B cell (primary cell): ENCODE measurements at regions not wholly inside any gene's neighbourhood (a gene's known extent, or its start where the extent isn't known, plus 50 kb on each side); places are given as distances from the start of the nearest gene placed in this dataset.

Experiments used
- ATAC-seq: fragments of 200-7000 bp; cut with Tn5 transposase; one replicate; pipeline ENCODE4 v1.10.0; 2021; ENCODE audit warnings: low read depth, mild to moderate bottlenecking, moderate number of reproducible peaks, moderate library complexity
- CTCF ChIA-PET: fragments of 350-600 bp; sonication (Branson Sonifier 250); formaldehyde crosslinking; loops from one replicate; lab custom pipeline; 2021; ENCODE audit warnings: antibody characterized with exemption, inconsistent platforms; lab: Charles Lee
- POLR2A ChIA-PET: fragments of 350-600 bp; sonication (Branson Sonifier 250); formaldehyde crosslinking; loops from one replicate; lab custom pipeline; 2021; ENCODE audit warnings: antibody characterized with exemption; lab: Charles Lee
- DNase-seq: peaks from one replicate; pipeline ENCODE4 v3.0.0; 2013
- H2AFZ ChIP-seq: 2 replicates; pipeline ENCODE4 v1.6.1; 2012; ENCODE audit warnings: mild to moderate bottlenecking, low read depth, low read length; ENCODE audit not compliant: insufficient read depth, poor library complexity, severe bottlenecking
- H3K27ac ChIP-seq, 2 donors: 1 replicate in 1 of 2; 2 replicates in 1 of 2; pipeline ENCODE4 v1.5.1; 2012 to 2013; ENCODE audit warnings: low read length in 2 of 2, mild to moderate bottlenecking in 2 of 2, moderate library complexity in 1 of 2
- H3K27me3 ChIP-seq, 4 experiments: fragments of 200-600 bp in 1 of 4; sonication (generic) in 1 of 4; replicated peaks in 1 of 4; 1 replicate in 2 of 4; 2 replicates in 2 of 4; pipeline versions ENCODE4 v1.6.1 to v1.7.0; 2013 to 2016; ENCODE audit warnings: low read length in 3 of 4, mild to moderate bottlenecking in 2 of 4, mixed read lengths in 1 of 4, moderate library complexity in 1 of 4; ENCODE audit not compliant: insufficient read depth in 4 of 4, control insufficient read depth in 3 of 4; ENCODE audit errors: control extremely low read depth in 1 of 4
- H3K36me3 ChIP-seq, 2 experiments: replicated peaks in 1 of 2; 1 replicate in 1 of 2; 2 replicates in 1 of 2; pipeline versions ENCODE4 v1.6.1 to v1.7.1; 2013; ENCODE audit warnings: low read length in 1 of 2; ENCODE audit not compliant: insufficient read depth in 2 of 2, control insufficient read depth in 1 of 2; ENCODE audit errors: control extremely low read depth in 1 of 2, extremely low read depth in 1 of 2
- H3K4me1 ChIP-seq, 2 donors: fragments of 200-600 bp in 1 of 2; sonication (generic) in 1 of 2; 1 replicate in 1 of 2; 2 replicates in 1 of 2; pipeline versions ENCODE4 v1.5.1 to v1.6.1; 2013 to 2017; ENCODE audit warnings: low read length in 2 of 2; ENCODE audit not compliant: control insufficient read depth in 2 of 2, insufficient read depth in 2 of 2
- H3K4me2 ChIP-seq: replicated peaks from 2 replicates; pipeline ENCODE3; 2012; ENCODE audit warnings: mild to moderate bottlenecking, low read depth, low read length; ENCODE audit not compliant: poor library complexity, severe bottlenecking
- H3K4me3 ChIP-seq, 5 experiments: fragments of 200-600 bp in 1 of 5; sonication (generic) in 1 of 5; 1 replicate in 3 of 5; 2 replicates in 2 of 5; pipeline versions ENCODE4 v1.5.1 to v1.7.0; 2011 to 2016; ENCODE audit warnings: low read length in 4 of 5, mild to moderate bottlenecking in 4 of 5, low read depth in 2 of 5, control low read depth in 1 of 5, moderate library complexity in 1 of 5; ENCODE audit not compliant: insufficient read depth in 1 of 5; ENCODE audit errors: control extremely low read depth in 1 of 5, extremely low read depth in 1 of 5
- H3K79me2 ChIP-seq: fragments of 200-600 bp; sonication (generic); one replicate; pipeline ENCODE4 v1.6.0; 2016; ENCODE audit warnings: low read length; ENCODE audit not compliant: control insufficient read depth, insufficient read depth
- H3K9ac ChIP-seq: fragments of 200-600 bp; sonication (generic); 2 replicates; pipeline ENCODE4 v1.6.1; 2017; ENCODE audit warnings: mild to moderate bottlenecking, low read length, moderate library complexity
- H3K9me3 ChIP-seq, 3 donors: one replicate each; pipeline versions ENCODE4 v1.6.1 to v1.7.1; 2013; ENCODE audit warnings: low read length in 2 of 3; ENCODE audit not compliant: control insufficient read depth in 2 of 3, insufficient read depth in 1 of 3; ENCODE audit errors: control extremely low read depth in 1 of 3
- H4K20me1 ChIP-seq: 2 replicates; pipeline ENCODE4 v1.6.0; 2012; ENCODE audit warnings: mild to moderate bottlenecking, low read length; ENCODE audit not compliant: insufficient read depth, control insufficient read depth, poor library complexity, severe bottlenecking
- H3K27ac Mint-ChIP-seq: one replicate; pipeline ENCODE4 v1.8.0; 2021; ENCODE audit warnings: mixed read lengths
- H3K27me3 Mint-ChIP-seq: one replicate; pipeline ENCODE4 v1.8.0; 2021; ENCODE audit warnings: mixed read lengths
- H3K4me1 Mint-ChIP-seq: one replicate; pipeline ENCODE4 v1.8.0; 2021; ENCODE audit warnings: mixed read lengths
- H3K4me3 Mint-ChIP-seq: one replicate; pipeline ENCODE4 v1.8.0; 2021; ENCODE audit warnings: mixed read lengths
- H3K9me3 Mint-ChIP-seq: one replicate; pipeline ENCODE4 v1.8.0; 2022; ENCODE audit warnings: mixed read lengths; ENCODE audit not compliant: insufficient read depth
- CTCF ChIP-seq: fragments of 200-600 bp; IDR thresholded peaks from one replicate; pipeline ENCODE4 v1.8.0; 2022; ENCODE audit warnings: antibody characterized with exemption, mild to moderate bottlenecking
- EZH2 ChIP-seq: IDR thresholded peaks from 2 replicates; pipeline ENCODE4 v1.6.1; 2012; ENCODE audit warnings: borderline replicate concordance, low read depth, mild to moderate bottlenecking, moderate library complexity, low read length; ENCODE audit not compliant: insufficient read depth, poor library complexity, severe bottlenecking
- WGBS: methylation state at CpG from one replicate; pipeline ENCODE4 v1.1.5; 2013; ENCODE audit warnings: missing lambda C conversion rate; ENCODE audit not compliant: insufficient coverage; 5-methylcytosine and 5-hydroxymethylcytosine counted together
- intact Hi-C: fragments of 100-400 bp; cut with micrococcal nuclease; formaldehyde crosslinking; loops from one replicate; pipeline ENCODE4 v1.10.0; 2022

GRCh38 chr1:198957044-198957443 is 318.2 kb downstream of the PTPRC start:
- no peak for ATAC-seq

GRCh38 chr1:198959032-198959431 is 320.2 kb downstream of the PTPRC start:
- Histone ChIP-seq H4K20me1 (no peaks in the 10 kb centered on the region), H3K9ac (no peak overlapping the region), H3K79me2 (no peaks in the 10 kb centered on the region), H3K4me3 (no peak overlapping the region), H3K4me2 (no peak overlapping the region), H2AFZ (no peak overlapping the region), H3K36me3 (no peaks in the 10 kb centered on the region), H3K9me3 (peaks cover 0 to 4% (median 0%) of the 10 kb centered on the region in 3 donors), H3K4me1 (no peaks in the 10 kb centered on the region), H3K27ac (no peak overlapping the region), H3K27me3 (no peaks in the 10 kb centered on the region)
- ATAC-seq (no peak), DNase-seq (no peak)
- Mint-ChIP-seq H3K4me1 (no peaks in the 10 kb centered on the region), H3K27ac (no peak overlapping the region), H3K4me3 (no peak overlapping the region), H3K27me3 (no peaks in the 10 kb centered on the region), H3K9me3 (no peaks in the 10 kb centered on the region)
- CTCF ChIA-PET, result no interaction called here
- intact Hi-C loops, result no loop called here
- TF ChIP-seq EZH2 (no peak), CTCF (no peak)
- POLR2A ChIA-PET, result no interaction called here
- 80% methylated on average over 1 of the region's 3 CpGs for WGBS

More at GRCh38 chr1:198957044-198957443, 318.2 kb downstream of the PTPRC start:
- ChIA-PET CTCF (no interaction called here), POLR2A (no interaction called here)
- no peak overlapping the region for H3K9ac ChIP-seq
- no peak overlapping the region for H3K27ac ChIP-seq
- H3K4me1 ChIP-seq, result no peaks in the 10 kb centered on the region
- H2AFZ ChIP-seq, result no peak overlapping the region
- DNase-seq, result no peak
- intact Hi-C loops, result no loop called here
- no peak overlapping the region for H3K4me3 ChIP-seq
- no peak overlapping the region for H3K4me2 ChIP-seq
- peaks cover 0 to 4% (median 0%) of the 10 kb centered on the region in 3 donors for H3K9me3 ChIP-seq
- Mint-ChIP-seq H3K4me1 (no peaks in the 10 kb centered on the region), H3K9me3 (no peaks in the 10 kb centered on the region), H3K27me3 (no peaks in the 10 kb centered on the region), H3K27ac (no peak overlapping the region), H3K4me3 (no peak overlapping the region)
- H3K27me3 ChIP-seq, result no peaks in the 10 kb centered on the region
- H3K36me3 ChIP-seq, result no peaks in the 10 kb centered on the region
- no peaks in the 10 kb centered on the region for H4K20me1 ChIP-seq
- no peaks in the 10 kb centered on the region for H3K79me2 ChIP-seq
- TF ChIP-seq CTCF (no peak), EZH2 (no peak)
- WGBS, result no CpG with 5 or more reads among the region's 1 CpG
